HL-60 (cell line): ENCODE measurements at regions not wholly inside any gene's neighbourhood (a gene's known extent, or its start where the extent isn't known, plus 50 kb on each side); places are given as distances from the start of the nearest gene placed in this dataset.
"Not testable (repeated sequence)": the region's sequence is repeated elsewhere in the genome, so short reads cannot be mapped to it uniquely, and the experiment has no call there.

Experiments
- DNase-seq, 2 experiments: peaks; one replicate each; pipeline ENCODE4 v3.0.0-alpha.2; 2010 to 2020; ENCODE audit warnings: low read depth in 1 of 2, low spot score in 1 of 2
- H3K27ac ChIP-seq: fragments of 250-450 bp; sonication (Bioruptor Pico); replicated peaks from 2 replicates; pipeline ENCODE4 v1.5.1; 2020; ENCODE audit warnings: mild to moderate bottlenecking, moderate library complexity
- H3K27me3 ChIP-seq: fragments of 250-450 bp; sonication (Bioruptor Pico); 2 replicates; pipeline ENCODE4 v1.5.1; 2021; ENCODE audit warnings: mild to moderate bottlenecking, moderate library complexity; ENCODE audit not compliant: insufficient read depth, poor library complexity, severe bottlenecking
- H3K4me3 ChIP-seq: replicated peaks from 2 replicates; pipeline ENCODE4 v1.5.1; 2011; ENCODE audit warnings: mild to moderate bottlenecking, control low read depth, low read length; ENCODE audit not compliant: insufficient read depth
- GABPA ChIP-seq: IDR thresholded peaks from 2 replicates; pipeline ENCODE4 v1.6.1; 2012; ENCODE audit warnings: low read depth
- POLR2AphosphoS5 ChIP-seq: IDR thresholded peaks from 2 replicates; pipeline ENCODE4 v1.6.1; 2012; ENCODE audit warnings: low read depth
- REST ChIP-seq: IDR thresholded peaks from 2 replicates; pipeline ENCODE4 v1.6.1; 2012; ENCODE audit warnings: low read depth; ENCODE audit not compliant: insufficient replicate concordance
- SPI1 ChIP-seq: IDR thresholded peaks from 2 replicates; pipeline ENCODE4 v1.6.1; 2012; ENCODE audit warnings: low read depth, mild to moderate bottlenecking, borderline replicate concordance
- TF ChIP-seq, protein P1 (sequence below): IDR thresholded peaks from one replicate; pipeline ENCODE4 v1.5.1; 2011; ENCODE audit warnings: low read length, control low read depth, inconsistent platforms; ENCODE audit not compliant: insufficient read depth

DNA sequence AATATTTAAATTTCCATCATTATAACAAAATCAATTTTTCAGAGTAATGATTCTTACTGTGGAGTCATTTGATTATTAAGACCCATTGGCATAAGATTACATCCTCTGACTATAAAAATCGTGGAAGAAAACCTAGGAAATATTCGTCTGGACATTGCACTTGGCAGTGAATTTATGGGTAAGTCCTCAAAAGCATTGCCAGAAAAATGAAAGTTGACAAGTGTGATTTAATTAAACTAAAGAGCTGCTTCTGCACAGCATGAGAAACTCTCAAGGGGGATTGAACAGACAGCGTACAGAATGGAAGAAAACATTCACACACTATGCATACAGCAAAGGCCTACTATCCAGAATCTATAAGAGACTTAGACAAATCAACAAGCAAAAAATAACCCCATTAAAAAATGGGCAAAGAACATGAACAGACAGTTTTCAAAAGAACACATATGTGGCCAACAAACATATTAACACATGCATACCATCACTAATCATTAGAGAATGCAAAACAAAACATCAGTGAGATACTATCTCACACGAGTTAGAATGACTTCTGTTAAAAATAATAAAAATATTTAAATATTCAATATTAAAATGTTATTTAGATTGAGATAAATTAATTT lies 111.4 kb downstream of the CCDC74A start:
- DNase-seq, H3K27ac ChIP-seq, H3K27me3 ChIP-seq, H3K4me3 ChIP-seq: not testable (repeated sequence)

- peak; percentile 13 to 70 for DNase-seq
- no peak overlapping the region for H3K27ac ChIP-seq
Measured at GRCh38 chr2:131641414-131642206, 113.9 kb downstream of the CCDC74A start.

GRCh38 chr2:131643180-131643579 lies 115.5 kb downstream of the CCDC74A start:
- not testable (repeated sequence) for H3K27ac ChIP-seq, H3K4me3 ChIP-seq, H3K27me3 ChIP-seq, DNase-seq

More at GRCh38 chr2:131641414-131642206, 113.9 kb downstream of the CCDC74A start:
- H3K4me3 ChIP-seq, result no peak overlapping the region
- no peaks in the 10 kb centered on the region for H3K27me3 ChIP-seq
- TF ChIP-seq POLR2AphosphoS5 (no peak), GABPA (no peak), REST (no peak), SPI1 (peak; percentile 9; the same call in 1 of the 2 replicates)
- TF ChIP-seq, protein P1, sequence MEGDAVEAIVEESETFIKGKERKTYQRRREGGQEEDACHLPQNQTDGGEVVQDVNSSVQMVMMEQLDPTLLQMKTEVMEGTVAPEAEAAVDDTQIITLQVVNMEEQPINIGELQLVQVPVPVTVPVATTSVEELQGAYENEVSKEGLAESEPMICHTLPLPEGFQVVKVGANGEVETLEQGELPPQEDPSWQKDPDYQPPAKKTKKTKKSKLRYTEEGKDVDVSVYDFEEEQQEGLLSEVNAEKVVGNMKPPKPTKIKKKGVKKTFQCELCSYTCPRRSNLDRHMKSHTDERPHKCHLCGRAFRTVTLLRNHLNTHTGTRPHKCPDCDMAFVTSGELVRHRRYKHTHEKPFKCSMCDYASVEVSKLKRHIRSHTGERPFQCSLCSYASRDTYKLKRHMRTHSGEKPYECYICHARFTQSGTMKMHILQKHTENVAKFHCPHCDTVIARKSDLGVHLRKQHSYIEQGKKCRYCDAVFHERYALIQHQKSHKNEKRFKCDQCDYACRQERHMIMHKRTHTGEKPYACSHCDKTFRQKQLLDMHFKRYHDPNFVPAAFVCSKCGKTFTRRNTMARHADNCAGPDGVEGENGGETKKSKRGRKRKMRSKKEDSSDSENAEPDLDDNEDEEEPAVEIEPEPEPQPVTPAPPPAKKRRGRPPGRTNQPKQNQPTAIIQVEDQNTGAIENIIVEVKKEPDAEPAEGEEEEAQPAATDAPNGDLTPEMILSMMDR, result no peak

DNA sequence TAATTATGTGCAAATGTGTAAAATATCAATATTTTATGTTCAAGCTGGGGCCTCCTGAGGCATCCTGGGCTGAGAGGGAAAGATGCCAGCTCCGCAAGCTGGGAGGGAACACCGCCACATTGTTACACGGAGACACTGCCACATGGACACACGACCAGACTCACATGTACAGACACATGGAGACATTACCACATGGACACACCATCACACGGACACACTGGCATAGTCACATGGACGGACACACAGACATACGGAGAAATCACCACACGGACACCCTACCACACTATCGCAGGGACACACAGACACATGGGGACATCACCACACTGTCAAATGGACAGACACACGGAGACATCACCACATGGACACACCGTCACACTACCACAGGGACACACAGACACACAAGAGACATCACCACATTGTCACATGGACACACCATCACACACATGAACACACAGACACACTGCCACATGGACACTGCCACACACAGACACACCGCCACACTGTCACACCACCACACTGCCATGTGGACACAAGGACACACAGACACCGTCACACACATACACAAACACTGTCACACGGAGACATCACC lies 117.6 kb downstream of the CCDC74A start:
- no peak overlapping the region for H3K4me3 ChIP-seq
- no peak overlapping the region for H3K27ac ChIP-seq
- no peak for DNase-seq
- no peaks in the 10 kb centered on the region for H3K27me3 ChIP-seq
- TF ChIP-seq, protein P1, result no peak
- no peak for TF ChIP-seq POLR2AphosphoS5
- TF ChIP-seq REST, result no peak
- no peak for TF ChIP-seq GABPA
- TF ChIP-seq SPI1, result no peak

GRCh38 chr2:131646220-131646619 lies 118.5 kb downstream of the CCDC74A start:
- H3K4me3 ChIP-seq, result not testable (repeated sequence)

More at GRCh38 chr2:131646220-131646619, 118.5 kb downstream of the CCDC74A start:
- H3K27ac ChIP-seq, H3K27me3 ChIP-seq, DNase-seq: not testable (repeated sequence)
